Endothelial cell (in vitro differentiated cells): ENCODE measurements at regions not wholly inside any gene's neighbourhood (a gene's known extent, or its start where the extent isn't known, plus 50 kb on each side); places are given as distances from the start of the nearest gene placed in this dataset.

Experiments used
- DNase-seq: peaks from one replicate; pipeline ENCODE4 v3.0.0; 2021; ENCODE audit warnings: low spot score
- H3K27ac Mint-ChIP-seq: one replicate; pipeline ENCODE4 v1.8.0; 2021; ENCODE audit warnings: mixed read lengths, inconsistent platforms; ENCODE audit not compliant: unreplicated experiment
- H3K27me3 Mint-ChIP-seq: one replicate; pipeline ENCODE4 v1.8.0; 2021; ENCODE audit warnings: mild to moderate bottlenecking, moderate library complexity, mixed read lengths, inconsistent platforms; ENCODE audit not compliant: unreplicated experiment
- H3K36me3 Mint-ChIP-seq: one replicate; pipeline ENCODE4 v1.8.0; 2021; ENCODE audit warnings: mild to moderate bottlenecking, low read depth, mixed read lengths, inconsistent platforms; ENCODE audit not compliant: unreplicated experiment
- H3K4me1 Mint-ChIP-seq: one replicate; pipeline ENCODE4 v1.8.0; 2021; ENCODE audit warnings: mild to moderate bottlenecking, mixed read lengths, inconsistent platforms; ENCODE audit not compliant: unreplicated experiment
- H3K4me3 Mint-ChIP-seq: one replicate; pipeline ENCODE4 v1.8.0; 2021; ENCODE audit warnings: mild to moderate bottlenecking, mixed read lengths, inconsistent platforms; ENCODE audit not compliant: unreplicated experiment
- H3K9me3 Mint-ChIP-seq: one replicate; pipeline ENCODE4 v1.8.0; 2021; ENCODE audit warnings: mixed read lengths, inconsistent platforms; ENCODE audit not compliant: unreplicated experiment
- CTCF ChIP-seq: fragments of 200-600 bp; sonication (generic); IDR thresholded peaks from one replicate; pipeline ENCODE4 v1.5.0; 2021; ENCODE audit warnings: antibody characterized with exemption; ENCODE audit not compliant: unreplicated experiment

- H3K27me3 Mint-ChIP-seq, result peaks cover 3% of the 10 kb centered on the region
- no peak for DNase-seq
- no peak for TF ChIP-seq CTCF
- H3K27ac Mint-ChIP-seq, result no peak overlapping the region
- no peaks in the 10 kb centered on the region for H3K9me3 Mint-ChIP-seq
- H3K36me3 Mint-ChIP-seq, result no peaks in the 10 kb centered on the region
- H3K4me3 Mint-ChIP-seq, result no peak overlapping the region
- no peaks in the 10 kb centered on the region for H3K4me1 Mint-ChIP-seq
These were observed 306.4 kb upstream of the ZNF32 start for GRCh38 chr10:43955002-43955596.

DNA sequence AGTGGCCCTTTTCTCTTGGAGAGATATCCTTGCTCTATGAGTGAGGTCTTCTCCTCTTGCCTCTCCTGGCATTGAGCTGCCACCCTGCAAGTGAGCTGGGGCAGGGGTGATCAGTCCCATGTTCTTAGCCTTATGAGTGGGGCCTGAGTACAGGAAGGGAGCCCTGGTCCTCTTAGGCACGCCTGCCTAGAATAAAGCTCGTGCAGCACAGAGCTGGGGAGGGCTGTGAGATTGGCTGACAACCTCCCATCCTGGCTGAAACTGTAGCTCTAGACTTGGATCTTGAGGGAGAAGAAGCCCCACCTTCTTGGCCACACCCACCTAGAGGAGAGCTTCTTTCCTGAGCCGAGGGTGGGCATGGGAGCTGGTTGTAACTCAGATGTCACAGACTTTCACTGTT is 305.0 kb upstream of the ZNF32 start:
- Mint-ChIP-seq H3K27me3 (no peaks in the 10 kb centered on the region), H3K36me3 (no peaks in the 10 kb centered on the region), H3K9me3 (no peaks in the 10 kb centered on the region), H3K27ac (no peak overlapping the region), H3K4me1 (no peaks in the 10 kb centered on the region), H3K4me3 (no peak overlapping the region)
- DNase-seq, result no peak
- TF ChIP-seq CTCF, result no peak

DNA sequence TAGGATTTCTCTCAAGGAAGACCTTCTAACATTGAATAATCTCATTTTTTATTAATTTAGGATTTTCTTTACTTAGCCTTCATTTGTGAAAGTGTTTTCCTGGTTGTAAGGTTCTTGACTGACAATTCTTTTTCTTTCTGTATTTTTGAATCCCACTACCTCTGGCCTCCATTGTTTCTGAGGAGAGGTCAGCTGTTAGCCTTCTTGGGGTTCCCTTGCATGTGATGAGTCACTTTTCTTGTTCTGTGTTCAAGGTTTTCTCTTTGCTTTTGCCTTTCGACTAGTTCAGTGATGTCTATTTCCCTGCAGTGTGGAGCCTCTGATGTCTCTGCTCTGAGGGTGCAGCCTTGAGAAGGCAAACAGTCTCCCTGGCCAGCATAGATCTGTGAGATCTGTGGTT is 304.1 kb upstream of the ZNF32 start:
- TF ChIP-seq CTCF, result no peak
- Mint-ChIP-seq H3K36me3 (no peaks in the 10 kb centered on the region), H3K4me3 (no peak overlapping the region), H3K27me3 (no peaks in the 10 kb centered on the region), H3K4me1 (no peaks in the 10 kb centered on the region), H3K27ac (no peak overlapping the region), H3K9me3 (no peaks in the 10 kb centered on the region)
- no peak for DNase-seq

GRCh38 chr10:43949351-43949750 is 300.7 kb upstream of the ZNF32 start:
- no peak overlapping the region for H3K4me3 Mint-ChIP-seq
- DNase-seq, result no peak
- H3K36me3 Mint-ChIP-seq, result no peaks in the 10 kb centered on the region
- no peak overlapping the region for H3K27ac Mint-ChIP-seq
- no peaks in the 10 kb centered on the region for H3K27me3 Mint-ChIP-seq
- no peak for TF ChIP-seq CTCF
- no peaks in the 10 kb centered on the region for H3K9me3 Mint-ChIP-seq
- H3K4me1 Mint-ChIP-seq, result no peaks in the 10 kb centered on the region

GRCh38 chr10:43946445-43946844 is 297.8 kb upstream of the ZNF32 start:
- no peak overlapping the region for H3K27ac Mint-ChIP-seq
- no peak overlapping the region for H3K4me3 Mint-ChIP-seq
- DNase-seq, result peak; percentile 1
- no peak for TF ChIP-seq CTCF
- peaks cover 4% of the 10 kb centered on the region for H3K36me3 Mint-ChIP-seq
- H3K4me1 Mint-ChIP-seq, result no peaks in the 10 kb centered on the region
- H3K27me3 Mint-ChIP-seq, result peaks cover 4% of the 10 kb centered on the region
- H3K9me3 Mint-ChIP-seq, result no peaks in the 10 kb centered on the region
